ENCODE measurements at regions not wholly inside any gene's neighbourhood (a gene's known extent, or its start where the extent isn't known, plus 50 kb on each side); places are given as distances from the start of the nearest gene placed in this dataset.

- DNase-seq (ENCODE audit: low read depth in 1 of 2, low spot score in 1 of 2) = no peak
- Histone ChIP-seq H3K27ac (replicated peaks) (no peak overlapping the region), H3K27me3 (ENCODE audit: insufficient read depth, poor library complexity, severe bottlenecking) (no peaks in the 10 kb centered on the region), H3K4me3 (replicated peaks; ENCODE audit: insufficient read depth, low read length) (no peak overlapping the region)
- no peak for TF ChIP-seq CTCF (IDR thresholded peaks at IDR 0.05; ENCODE audit: insufficient read depth, low read length)
- no peak for TF ChIP-seq SPI1 (IDR thresholded peaks at IDR 0.05; ENCODE audit: borderline replicate concordance, low read depth)
Observed at GRCh38 chr9:129453734-129454133, 167.2 kb downstream of the C9orf50 start.

GRCh38 chr9:129451669-129452068 lies 169.2 kb downstream of the C9orf50 start:
- Histone ChIP-seq H3K27me3 (ENCODE audit: insufficient read depth, poor library complexity, severe bottlenecking) (no peaks in the 10 kb centered on the region), H3K4me3 (replicated peaks; ENCODE audit: insufficient read depth, low read length) (no peak overlapping the region), H3K27ac (replicated peaks) (no peak overlapping the region)
- no peak for TF ChIP-seq SPI1 (IDR thresholded peaks at IDR 0.05; ENCODE audit: borderline replicate concordance, low read depth)
- no peak for TF ChIP-seq GABPA (IDR thresholded peaks at IDR 0.05; ENCODE audit: low read depth)
- no peak for TF ChIP-seq CTCF (IDR thresholded peaks at IDR 0.05; ENCODE audit: insufficient read depth, low read length)
- TF ChIP-seq POLR2AphosphoS5 (IDR thresholded peaks at IDR 0.05; ENCODE audit: low read depth) = no peak
- no peak for TF ChIP-seq REST (IDR thresholded peaks at IDR 0.05; ENCODE audit: insufficient replicate concordance, low read depth)
- no peak for DNase-seq (ENCODE audit: low read depth in 1 of 2, low spot score in 1 of 2)

- no peak overlapping the region for H3K4me3 ChIP-seq (replicated peaks; ENCODE audit: insufficient read depth, low read length)
Observed at GRCh38 chr9:129451089-129451656, 169.7 kb downstream of the C9orf50 start.

More at GRCh38 chr9:129451089-129451656, 169.7 kb downstream of the C9orf50 start:
- TF ChIP-seq CTCF (IDR thresholded peaks at IDR 0.05; ENCODE audit: insufficient read depth, low read length) (no peak), POLR2AphosphoS5 (IDR thresholded peaks at IDR 0.05; ENCODE audit: low read depth) (no peak), SPI1 (IDR thresholded peaks at IDR 0.05; ENCODE audit: borderline replicate concordance, low read depth) (no peak), REST (IDR thresholded peaks at IDR 0.05; ENCODE audit: insufficient replicate concordance, low read depth) (no peak), GABPA (IDR thresholded peaks at IDR 0.05; ENCODE audit: low read depth) (no peak)
- no peak overlapping the region for H3K27ac ChIP-seq (replicated peaks)
- DNase-seq (ENCODE audit: low read depth in 1 of 2, low spot score in 1 of 2) = no peak
- H3K27me3 ChIP-seq (ENCODE audit: insufficient read depth, poor library complexity, severe bottlenecking) = no peaks in the 10 kb centered on the region

Measured in HL-60 (cell line).